CD8-positive, alpha-beta memory T cell (primary cell): ENCODE measurements at regions not wholly inside any gene's neighbourhood (a gene's known extent, or its start where the extent isn't known, plus 50 kb on each side); places are given as distances from the start of the nearest gene placed in this dataset.
A peak's percentile ranks its signal among the peaks of the same experiment; 100 is the strongest.
"Not testable (repeated sequence)": the region's sequence is repeated elsewhere in the genome, so short reads cannot be mapped to it uniquely, and the experiment has no call there.

ENCODE experiments used
- CTCF ChIA-PET: fragments of 350-600 bp; sonication (Branson Sonifier 250); formaldehyde crosslinking; loops from one replicate; lab custom pipeline; 2021; ENCODE audit warnings: antibody characterized with exemption; lab: Charles Lee
- POLR2A ChIA-PET: fragments of 350-600 bp; sonication (Branson Sonifier 250); formaldehyde crosslinking; loops from one replicate; lab custom pipeline; 2021; ENCODE audit warnings: antibody characterized with exemption; lab: Charles Lee
- DNase-seq, 5 donors: peaks; one replicate each; pipeline versions ENCODE4 v3.0.0 to v3.0.0-alpha.2; 2020 to 2022; ENCODE audit warnings: mixed read lengths in 1 of 5
- H3K27ac ChIP-seq: one replicate; pipeline ENCODE4 v1.7.0; 2013; ENCODE audit warnings: low read depth, mild to moderate bottlenecking, low read length, moderate library complexity
- H3K27me3 ChIP-seq: 2 replicates; pipeline ENCODE4 v1.7.0; 2013; ENCODE audit warnings: low read length, mild to moderate bottlenecking; ENCODE audit not compliant: insufficient read depth, poor library complexity, severe bottlenecking
- H3K36me3 ChIP-seq: 2 replicates; pipeline ENCODE4 v1.7.0; 2013; ENCODE audit warnings: mild to moderate bottlenecking, low read length, moderate library complexity; ENCODE audit not compliant: insufficient read depth
- H3K4me1 ChIP-seq: 2 replicates; pipeline ENCODE4 v1.7.0; 2013; ENCODE audit warnings: mild to moderate bottlenecking, low read length, moderate library complexity; ENCODE audit not compliant: insufficient read depth
- H3K4me3 ChIP-seq: 2 replicates; pipeline ENCODE4 v1.7.0; 2013; ENCODE audit warnings: mild to moderate bottlenecking, low read length
- H3K9me3 ChIP-seq: 2 replicates; pipeline ENCODE4 v1.7.0; 2013; ENCODE audit warnings: mild to moderate bottlenecking, low read length
- H3K27ac Mint-ChIP-seq, 8 donors: one replicate each; pipeline ENCODE4 v1.8.0; 2020 to 2021; ENCODE audit warnings: mixed read lengths in 8 of 8, mild to moderate bottlenecking in 6 of 8, inconsistent platforms in 3 of 8, moderate library complexity in 3 of 8
- H3K27me3 Mint-ChIP-seq, 2 donors: one replicate each; pipeline ENCODE4 v1.8.0; 2020 to 2021; ENCODE audit warnings: mixed read lengths in 2 of 2, mild to moderate bottlenecking in 1 of 2, moderate library complexity in 1 of 2
- H3K36me3 Mint-ChIP-seq, 3 donors: one replicate each; pipeline ENCODE4 v1.8.0; 2020 to 2021; ENCODE audit warnings: mixed read lengths in 3 of 3, inconsistent platforms in 1 of 3, mild to moderate bottlenecking in 1 of 3
- H3K4me1 Mint-ChIP-seq, 3 donors: one replicate each; pipeline ENCODE4 v1.8.0; 2020 to 2021; ENCODE audit warnings: mixed read lengths in 3 of 3, inconsistent platforms in 1 of 3, mild to moderate bottlenecking in 1 of 3
- H3K4me3 Mint-ChIP-seq, 7 donors: one replicate each; pipeline ENCODE4 v1.8.0; 2020 to 2021; ENCODE audit warnings: mixed read lengths in 7 of 7, mild to moderate bottlenecking in 6 of 7, moderate library complexity in 4 of 7, inconsistent platforms in 2 of 7
- H3K9me3 Mint-ChIP-seq, 5 donors: one replicate each; pipeline ENCODE4 v1.8.0; 2020 to 2022; ENCODE audit warnings: mixed read lengths in 5 of 5, mild to moderate bottlenecking in 3 of 5, moderate library complexity in 2 of 5, inconsistent platforms in 1 of 5

DNA sequence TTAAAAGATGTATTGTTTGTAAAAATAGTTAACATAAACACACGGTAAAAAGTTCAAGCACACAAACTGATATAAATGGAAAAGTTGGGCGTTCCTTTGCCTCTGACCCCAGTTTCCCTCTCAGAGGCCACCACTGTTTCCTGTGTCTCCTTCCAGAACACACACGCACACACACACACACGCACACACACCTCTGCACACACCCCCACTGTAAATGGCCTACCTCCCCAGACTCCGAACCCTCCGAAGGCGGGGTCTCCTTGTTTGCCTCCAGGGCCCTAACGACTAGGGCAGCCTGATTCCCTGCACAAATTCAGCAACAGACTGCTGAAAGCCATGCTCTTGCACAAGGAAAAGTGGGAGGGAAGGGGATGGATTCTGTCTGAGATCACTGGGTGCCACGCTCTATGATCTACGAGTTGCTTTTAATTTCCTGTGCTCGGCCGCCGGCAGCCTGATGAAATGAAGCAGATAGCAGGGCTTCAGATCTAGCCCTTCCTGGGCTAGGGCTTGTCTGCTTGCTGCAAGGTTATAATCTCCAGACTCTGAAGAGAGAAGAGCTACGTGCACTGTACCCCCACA is 184.0 kb upstream of the IL12B start:
- POLR2A ChIA-PET, result no interaction called here
- Mint-ChIP-seq H3K4me1 (peaks cover 3 to 8% (median 8%) of the 10 kb centered on the region in 3 donors), H3K4me3 (no peak overlapping the region), H3K9me3 (no peaks in the 10 kb centered on the region), H3K36me3 (no peaks in the 10 kb centered on the region), H3K27me3 (peaks cover 3 to 8% of the 10 kb centered on the region in 2 donors), H3K27ac (no peak overlapping the region)
- Histone ChIP-seq H3K9me3 (no peaks in the 10 kb centered on the region), H3K4me3 (no peak overlapping the region), H3K36me3 (no peaks in the 10 kb centered on the region), H3K27ac (no peak overlapping the region), H3K4me1 (no peaks in the 10 kb centered on the region), H3K27me3 (no peaks in the 10 kb centered on the region)
- CTCF ChIA-PET, result no interaction called here
- DNase-seq, result no peak

DNA sequence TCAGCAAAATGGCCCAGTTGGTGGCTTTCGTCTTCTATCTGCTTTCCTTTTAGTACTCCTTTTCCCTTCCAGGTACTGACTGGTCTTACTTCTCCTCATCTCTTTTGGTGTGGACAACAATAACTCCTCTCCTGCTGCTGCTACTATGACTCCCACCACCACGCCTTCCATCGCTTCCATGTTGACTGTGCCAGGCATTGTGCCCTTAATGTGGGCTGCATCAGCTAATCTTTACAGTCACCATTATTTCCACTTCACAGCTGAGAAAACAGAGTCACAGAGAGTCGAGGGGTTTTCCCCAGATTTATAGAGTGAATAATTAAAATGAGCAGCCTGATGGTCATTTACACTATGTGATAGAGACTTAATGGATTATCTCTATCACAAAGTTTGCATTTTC is 184.9 kb upstream of the IL12B start:
- Histone ChIP-seq H3K36me3 (no peaks in the 10 kb centered on the region), H3K4me1 (no peaks in the 10 kb centered on the region), H3K4me3 (no peak overlapping the region), H3K27me3 (no peaks in the 10 kb centered on the region), H3K9me3 (no peaks in the 10 kb centered on the region), H3K27ac (no peak overlapping the region)
- no peak for DNase-seq
- no peak overlapping the region for H3K27ac Mint-ChIP-seq
- no peak overlapping the region for H3K4me3 Mint-ChIP-seq
- H3K4me1 Mint-ChIP-seq, result peaks cover 3 to 8% (median 8%) of the 10 kb centered on the region in 3 donors
- POLR2A ChIA-PET, result no interaction called here
- H3K27me3 Mint-ChIP-seq, result peaks cover 3 to 8% of the 10 kb centered on the region in 2 donors
- CTCF ChIA-PET, result interaction anchor here (2.0 to 2.3 kb wide), 2 partner anchors 11 to 472 kb away, joined by 5 to 11 read pairs; no protein-coding TSS in a partner anchor
- H3K36me3 Mint-ChIP-seq, result no peaks in the 10 kb centered on the region
- no peaks in the 10 kb centered on the region for H3K9me3 Mint-ChIP-seq

DNA sequence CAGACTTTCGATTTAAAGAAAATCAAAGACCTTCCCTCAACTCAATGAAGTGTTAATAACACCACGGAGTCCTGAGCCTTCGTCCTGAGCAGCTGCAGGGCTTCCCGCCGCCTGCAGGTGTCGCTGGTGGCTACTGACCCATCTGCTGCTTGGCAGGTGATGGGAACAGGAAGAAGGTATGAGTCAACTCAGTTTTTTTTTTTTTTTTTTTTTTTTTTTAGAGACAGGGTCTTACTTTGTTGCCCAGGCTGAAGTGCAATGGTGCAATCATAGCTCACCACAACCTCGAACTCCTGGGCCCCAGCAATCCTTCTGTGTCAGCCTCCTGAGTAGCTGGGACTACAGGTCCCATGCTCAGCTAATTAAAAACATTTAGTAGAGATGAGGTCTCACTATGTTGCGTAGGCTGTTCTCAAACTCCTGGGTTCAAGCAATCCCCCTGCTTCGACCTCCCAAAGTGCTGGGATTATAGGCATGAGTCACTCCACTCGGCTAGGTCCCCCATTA is 185.7 kb upstream of the IL12B start:
- H3K9me3 ChIP-seq, result no peaks in the 10 kb centered on the region
- ChIA-PET CTCF (interaction anchor here (0.6 to 2.3 kb wide), 4 partner anchors 12 to 471 kb away, joined by 3 to 11 read pairs (median 4); no protein-coding TSS in a partner anchor), POLR2A (no interaction called here)
- H3K4me3 ChIP-seq, result no peak overlapping the region
- peaks cover 3 to 8% (median 8%) of the 10 kb centered on the region in 3 donors for H3K4me1 Mint-ChIP-seq
- no peaks in the 10 kb centered on the region for H3K9me3 Mint-ChIP-seq
- H3K4me1 ChIP-seq, result no peaks in the 10 kb centered on the region
- H3K27ac ChIP-seq, result no peak overlapping the region
- H3K36me3 ChIP-seq, result no peaks in the 10 kb centered on the region
- H3K36me3 Mint-ChIP-seq, result no peaks in the 10 kb centered on the region
- peak overlapping the region in 1 of 7 donors; percentile 47 for H3K4me3 Mint-ChIP-seq
- peaks cover 3 to 8% of the 10 kb centered on the region in 2 donors for H3K27me3 Mint-ChIP-seq
- no peak overlapping the region for H3K27ac Mint-ChIP-seq
- no peaks in the 10 kb centered on the region for H3K27me3 ChIP-seq
- DNase-seq, result peak; percentile 28 to 71 (median 50)

DNA sequence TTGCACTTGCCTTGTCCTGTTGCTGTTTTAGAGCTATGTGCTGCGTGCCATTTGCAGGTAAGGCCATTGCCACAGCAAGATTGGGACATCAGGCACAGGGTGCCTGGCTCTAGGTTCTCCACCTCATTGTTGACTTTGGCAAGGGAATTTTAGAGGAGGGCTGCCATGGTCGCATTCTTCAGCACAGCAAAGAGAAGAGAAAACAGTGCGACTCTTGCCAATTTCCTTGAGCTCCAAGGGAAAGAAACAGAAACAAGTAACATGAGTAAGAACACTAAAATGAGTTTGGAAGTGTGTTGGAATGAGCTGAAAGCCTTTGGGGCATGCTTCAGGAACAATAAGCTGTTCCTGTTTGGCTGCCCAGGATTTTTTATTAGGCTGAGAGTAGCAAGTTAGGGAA is 188.1 kb upstream of the IL12B start:
- ChIA-PET CTCF (interaction anchor here (1.9 kb wide), 1 partner anchor 361 kb away, joined by 4 read pairs; no protein-coding TSS in a partner anchor), POLR2A (no interaction called here)
- Histone ChIP-seq H3K4me3 (no peak overlapping the region), H3K36me3 (no peaks in the 10 kb centered on the region), H3K27ac (no peak overlapping the region), H3K27me3 (no peaks in the 10 kb centered on the region), H3K4me1 (no peaks in the 10 kb centered on the region), H3K9me3 (no peaks in the 10 kb centered on the region)
- Mint-ChIP-seq H3K4me1 (peaks cover 3 to 8% (median 8%) of the 10 kb centered on the region in 3 donors), H3K27ac (peak overlapping the region in 1 of 8 donors; percentile 5), H3K9me3 (no peaks in the 10 kb centered on the region), H3K36me3 (peaks cover 0 to 2% (median 0%) of the 10 kb centered on the region in 3 donors), H3K4me3 (no peak overlapping the region), H3K27me3 (peaks cover 10 to 12% of the 10 kb centered on the region in 2 donors)
- no peak for DNase-seq

DNA sequence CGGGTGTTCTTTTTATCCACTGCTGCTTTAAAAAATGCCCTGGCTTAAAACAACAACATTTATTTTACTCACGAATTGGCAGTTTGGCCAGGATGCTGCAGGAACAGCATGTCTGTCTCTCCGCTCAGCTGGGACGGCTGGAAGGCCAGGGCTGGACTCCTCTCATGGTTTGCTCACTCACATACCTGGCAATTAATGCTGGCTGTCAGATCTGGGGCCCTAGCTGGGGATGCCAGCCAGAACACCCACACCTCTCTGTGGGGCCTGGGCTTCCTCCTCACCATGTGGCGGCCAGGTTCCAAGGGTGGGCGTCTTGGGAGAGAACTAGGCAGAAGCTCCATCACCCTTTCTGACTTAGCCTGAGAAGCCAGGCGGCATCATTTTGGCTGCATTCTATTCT is 189.1 kb upstream of the IL12B start:
- no peaks in the 10 kb centered on the region for H3K4me1 ChIP-seq
- peaks cover 3 to 8% (median 8%) of the 10 kb centered on the region in 3 donors for H3K4me1 Mint-ChIP-seq
- H3K9me3 Mint-ChIP-seq, result no peaks in the 10 kb centered on the region
- H3K36me3 ChIP-seq, result no peaks in the 10 kb centered on the region
- H3K4me3 Mint-ChIP-seq, result no peak overlapping the region
- ChIA-PET CTCF (no interaction called here), POLR2A (no interaction called here)
- peaks cover 9 to 14% of the 10 kb centered on the region in 2 donors for H3K27me3 Mint-ChIP-seq
- H3K4me3 ChIP-seq, result no peak overlapping the region
- H3K27ac Mint-ChIP-seq, result no peak overlapping the region
- H3K27me3 ChIP-seq, result no peaks in the 10 kb centered on the region
- H3K27ac ChIP-seq, result no peak overlapping the region
- peaks cover 0 to 2% (median 0%) of the 10 kb centered on the region in 3 donors for H3K36me3 Mint-ChIP-seq
- no peak for DNase-seq
- no peaks in the 10 kb centered on the region for H3K9me3 ChIP-seq

DNA sequence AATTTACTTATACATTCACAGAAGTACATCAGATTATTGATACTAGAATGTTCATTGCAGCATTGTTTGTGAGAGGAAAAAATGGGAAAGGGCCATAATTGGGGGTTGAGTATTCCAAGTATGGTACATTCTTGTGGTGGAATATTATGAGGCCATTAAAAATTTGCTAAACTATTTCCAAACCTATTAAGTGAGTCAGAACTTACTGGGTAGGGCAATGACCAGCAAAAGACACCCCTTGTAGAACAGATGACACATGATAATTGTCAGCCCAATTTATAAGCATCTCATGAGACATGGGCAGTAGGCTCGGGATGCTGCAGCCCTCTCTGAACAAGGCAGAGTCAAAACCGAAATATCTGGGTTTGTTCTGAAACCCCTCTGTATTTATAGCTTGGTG is 192.6 kb upstream of the IL12B start:
- POLR2A ChIA-PET, result no interaction called here
- CTCF ChIA-PET, result no interaction called here
- no peak for DNase-seq
- Histone ChIP-seq H3K4me3 (no peak overlapping the region), H3K27ac (no peak overlapping the region), H3K9me3 (no peaks in the 10 kb centered on the region), H3K27me3 (no peaks in the 10 kb centered on the region), H3K4me1 (no peaks in the 10 kb centered on the region), H3K36me3 (no peaks in the 10 kb centered on the region)
- peaks cover 0 to 2% (median 0%) of the 10 kb centered on the region in 5 donors for H3K9me3 Mint-ChIP-seq
- H3K4me3 Mint-ChIP-seq, result no peak overlapping the region
- H3K36me3 Mint-ChIP-seq, result peaks cover 0 to 2% (median 0%) of the 10 kb centered on the region in 3 donors
- peak overlapping the region in 1 of 8 donors; percentile 50 for H3K27ac Mint-ChIP-seq
- H3K4me1 Mint-ChIP-seq, result no peaks in the 10 kb centered on the region
- H3K27me3 Mint-ChIP-seq, result peaks cover 4 to 13% of the 10 kb centered on the region in 2 donors

DNA sequence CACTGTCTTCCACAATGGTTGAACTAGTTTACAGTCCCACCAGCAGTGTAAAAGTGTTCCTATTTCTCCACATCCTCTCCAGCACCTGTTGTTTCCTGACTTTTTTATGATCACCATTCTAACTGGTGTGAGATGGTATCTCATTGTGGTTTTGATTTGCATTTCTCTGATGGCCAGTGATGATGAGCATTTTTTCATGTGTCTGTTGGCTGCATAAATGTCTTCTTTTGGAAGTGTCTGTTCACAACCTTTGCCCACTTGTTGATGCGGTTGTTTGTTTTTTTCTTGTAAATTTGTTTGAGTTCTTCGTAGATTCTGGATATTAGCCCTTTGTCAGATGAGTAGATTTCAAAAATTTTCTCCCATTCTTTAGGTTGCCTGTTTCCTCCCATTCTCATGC is 194.0 kb upstream of the IL12B start:
- H3K4me3 Mint-ChIP-seq, H3K36me3 ChIP-seq, CTCF ChIA-PET, H3K36me3 Mint-ChIP-seq, H3K9me3 Mint-ChIP-seq, H3K27me3 ChIP-seq, H3K27ac ChIP-seq, DNase-seq, H3K4me1 ChIP-seq, H3K9me3 ChIP-seq, H3K4me3 ChIP-seq, H3K4me1 Mint-ChIP-seq, POLR2A ChIA-PET, H3K27ac Mint-ChIP-seq: not testable (repeated sequence)
- peaks cover 4 to 11% of the 10 kb centered on the region in 2 donors for H3K27me3 Mint-ChIP-seq

DNA sequence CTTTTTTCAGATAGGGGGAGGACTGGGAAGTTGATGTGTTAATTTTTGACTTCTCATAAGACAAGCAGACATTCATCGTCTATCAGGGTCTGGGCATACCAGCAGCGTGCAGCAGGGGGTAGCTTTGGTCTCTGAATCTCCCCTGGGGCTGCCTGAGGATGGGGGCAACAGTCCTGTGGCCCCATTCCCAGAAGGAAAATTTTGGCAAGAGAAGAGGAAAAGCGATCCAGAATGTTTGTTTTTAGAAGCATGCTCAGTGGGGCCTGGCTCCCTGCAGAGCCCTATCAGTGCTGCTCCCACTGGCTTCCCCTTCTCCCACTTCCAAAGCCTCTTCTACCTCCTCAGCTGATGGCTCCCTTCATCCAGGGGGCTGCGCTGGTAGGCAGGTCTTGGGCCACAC is 194.8 kb upstream of the IL12B start:
- H3K36me3 Mint-ChIP-seq, result peaks cover 0 to 7% (median 3%) of the 10 kb centered on the region in 3 donors
- no peak overlapping the region for H3K27ac ChIP-seq
- DNase-seq, result no peak
- H3K4me3 Mint-ChIP-seq, result no peak overlapping the region
- peaks cover 0 to 6% (median 2%) of the 10 kb centered on the region in 5 donors for H3K9me3 Mint-ChIP-seq
- H3K36me3 ChIP-seq, result no peaks in the 10 kb centered on the region
- H3K4me1 Mint-ChIP-seq, result no peaks in the 10 kb centered on the region
- POLR2A ChIA-PET, result no interaction called here
- no peaks in the 10 kb centered on the region for H3K4me1 ChIP-seq
- no peaks in the 10 kb centered on the region for H3K9me3 ChIP-seq
- CTCF ChIA-PET, result no interaction called here
- H3K27me3 ChIP-seq, result no peaks in the 10 kb centered on the region
- H3K27ac Mint-ChIP-seq, result no peak overlapping the region
- H3K4me3 ChIP-seq, result no peak overlapping the region
- peaks cover 4 to 11% of the 10 kb centered on the region in 2 donors for H3K27me3 Mint-ChIP-seq
